Mammary epithelial cell (primary cell): ENCODE measurements at regions not wholly inside any gene's neighbourhood (a gene's known extent, or its start where the extent isn't known, plus 50 kb on each side); places are given as distances from the start of the nearest gene placed in this dataset.

Experiments
- EZH2 ChIP-seq: IDR thresholded peaks from 2 replicates; pipeline ENCODE4 v1.6.1; 2012; ENCODE audit warnings: low read length, inconsistent platforms, borderline replicate concordance
- TF ChIP-seq, protein P1 (sequence below), 2 donors: IDR thresholded peaks in 1 of 2; conservative IDR thresholded peaks in 1 of 2; 2 replicates each; pipeline ENCODE4 v1.5.1; 2011 to 2012; ENCODE audit warnings: inconsistent platforms in 2 of 2, low read length in 2 of 2, mild to moderate bottlenecking in 2 of 2, control low read depth in 1 of 2, low read depth in 1 of 2; ENCODE audit not compliant: insufficient read depth in 1 of 2; ENCODE audit errors: extremely low read depth in 1 of 2

DNA sequence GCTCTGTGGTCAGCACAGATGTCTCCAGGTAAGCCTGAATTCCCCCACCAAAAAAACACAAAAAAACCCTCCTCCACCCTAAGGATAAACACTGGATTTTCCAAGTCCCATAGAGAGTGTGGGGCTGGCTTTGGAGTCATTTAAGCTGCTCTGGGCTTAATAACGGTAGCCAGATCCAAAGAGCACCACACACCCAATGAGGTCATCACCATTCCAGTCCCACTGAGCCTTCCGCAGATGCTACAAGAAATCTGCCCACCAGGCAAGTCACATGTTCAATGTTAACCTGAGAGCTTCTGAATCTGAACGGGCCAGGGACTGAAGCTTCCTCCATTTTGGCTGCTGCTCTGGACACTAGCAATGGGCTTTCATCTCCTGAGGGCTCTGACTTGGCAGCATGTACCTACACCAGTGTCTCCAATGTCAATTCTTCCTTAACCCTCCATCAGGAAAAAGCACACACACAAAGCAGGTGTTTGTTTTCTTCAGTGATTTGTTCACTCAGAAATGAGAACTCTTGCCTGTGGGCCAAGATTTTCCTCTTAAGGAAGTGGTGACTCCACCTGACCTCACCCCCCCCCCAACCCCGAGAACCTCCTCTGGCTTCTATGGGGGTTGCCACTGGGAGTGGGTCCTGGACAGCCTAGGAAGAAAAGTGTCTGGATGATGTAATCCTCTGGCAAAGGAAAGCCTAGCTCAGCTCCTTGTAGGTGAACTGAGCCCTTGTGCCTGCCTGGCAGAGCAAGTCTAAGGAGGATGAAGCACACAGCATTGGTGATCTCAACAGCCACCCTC, 220.1 kb downstream of the FOXL1 start:
- TF ChIP-seq, protein P1, sequence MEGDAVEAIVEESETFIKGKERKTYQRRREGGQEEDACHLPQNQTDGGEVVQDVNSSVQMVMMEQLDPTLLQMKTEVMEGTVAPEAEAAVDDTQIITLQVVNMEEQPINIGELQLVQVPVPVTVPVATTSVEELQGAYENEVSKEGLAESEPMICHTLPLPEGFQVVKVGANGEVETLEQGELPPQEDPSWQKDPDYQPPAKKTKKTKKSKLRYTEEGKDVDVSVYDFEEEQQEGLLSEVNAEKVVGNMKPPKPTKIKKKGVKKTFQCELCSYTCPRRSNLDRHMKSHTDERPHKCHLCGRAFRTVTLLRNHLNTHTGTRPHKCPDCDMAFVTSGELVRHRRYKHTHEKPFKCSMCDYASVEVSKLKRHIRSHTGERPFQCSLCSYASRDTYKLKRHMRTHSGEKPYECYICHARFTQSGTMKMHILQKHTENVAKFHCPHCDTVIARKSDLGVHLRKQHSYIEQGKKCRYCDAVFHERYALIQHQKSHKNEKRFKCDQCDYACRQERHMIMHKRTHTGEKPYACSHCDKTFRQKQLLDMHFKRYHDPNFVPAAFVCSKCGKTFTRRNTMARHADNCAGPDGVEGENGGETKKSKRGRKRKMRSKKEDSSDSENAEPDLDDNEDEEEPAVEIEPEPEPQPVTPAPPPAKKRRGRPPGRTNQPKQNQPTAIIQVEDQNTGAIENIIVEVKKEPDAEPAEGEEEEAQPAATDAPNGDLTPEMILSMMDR (conservative IDR thresholded peaks at IDR 0.05 in 1 of 2, IDR thresholded peaks at IDR 0.05 in 1 of 2; ENCODE audit: extremely low read depth in 1 of 2, insufficient read depth in 1 of 2, low read depth in 1 of 2, low read length in 2 of 2), result no peak
- no peak for TF ChIP-seq EZH2
